T-cell (primary cell): ENCODE measurements at regions not wholly inside any gene's neighbourhood (a gene's known extent, or its start where the extent isn't known, plus 50 kb on each side); places are given as distances from the start of the nearest gene placed in this dataset.

ENCODE experiments used
- ATAC-seq, 4 experiments: fragments of 200-7000 bp in 3 of 4; fragments of 150-1000 bp in 1 of 4; cut with Tn5 transposase; replicated peaks in 1 of 4; 1 replicate in 3 of 4; 2 replicates in 1 of 4; pipeline ENCODE4 v1.10.0; 2021; ENCODE audit warnings: moderate library complexity in 3 of 4, mild to moderate bottlenecking in 2 of 4, moderate number of reproducible peaks in 1 of 4
- CTCF ChIA-PET, 2 donors: fragments of 300-600 bp; sonication (Branson Sonifier 250); formaldehyde crosslinking; loops; one replicate each; lab custom pipeline; 2022; ENCODE audit warnings: antibody characterized with exemption in 2 of 2; lab: Charles Lee
- POLR2A ChIA-PET, 2 donors: fragments of 300-600 bp; sonication (Branson Sonifier 250); formaldehyde crosslinking; loops; one replicate each; lab custom pipeline; 2022; ENCODE audit warnings: antibody characterized with exemption in 2 of 2; lab: Charles Lee
- DNase-seq, 35 experiments: peaks; one replicate each; pipeline versions ENCODE4 v3.0.0 to v3.0.0-alpha.2; 2013 to 2023
- H3K27ac ChIP-seq: one replicate; pipeline ENCODE4 v1.5.1; 2013; ENCODE audit warnings: low read length
- H3K27me3 ChIP-seq, 2 experiments: replicated peaks in 1 of 2; 1 replicate in 1 of 2; 2 replicates in 1 of 2; pipeline versions ENCODE4 v1.6.1 to v1.7.0; 2013; ENCODE audit warnings: low read length in 1 of 2, mixed read lengths in 1 of 2; ENCODE audit not compliant: control insufficient read depth in 2 of 2, insufficient read depth in 2 of 2; ENCODE audit errors: extremely low read depth in 1 of 2
- H3K36me3 ChIP-seq, 2 donors: 1 replicate in 1 of 2; 2 replicates in 1 of 2; pipeline versions ENCODE4 v1.6.1 to v1.7.0; 2013; ENCODE audit warnings: low read length in 1 of 2; ENCODE audit not compliant: control insufficient read depth in 2 of 2, insufficient read depth in 1 of 2; ENCODE audit errors: extremely low read depth in 1 of 2
- H3K4me1 ChIP-seq, 2 experiments: 1 replicate in 1 of 2; 2 replicates in 1 of 2; pipeline versions ENCODE4 v1.6.1 to v1.7.0; 2013; ENCODE audit warnings: low read length in 2 of 2, mixed read lengths in 1 of 2; ENCODE audit not compliant: insufficient read depth in 2 of 2, control insufficient read depth in 1 of 2; ENCODE audit errors: extremely low read depth in 1 of 2
- H3K4me3 ChIP-seq, 2 donors: 1 replicate in 1 of 2; 2 replicates in 1 of 2; pipeline versions ENCODE4 v1.5.1 to v1.7.0; 2013; ENCODE audit warnings: mild to moderate bottlenecking in 2 of 2, low read length in 1 of 2, moderate library complexity in 1 of 2; ENCODE audit not compliant: control insufficient read depth in 1 of 2; ENCODE audit errors: extremely low read depth in 1 of 2
- H3K9me3 ChIP-seq: 2 replicates; pipeline ENCODE4 v1.7.0; 2013
- H3K27ac Mint-ChIP-seq, 2 donors: one replicate each; pipeline ENCODE4 v1.8.0; 2020 to 2021; ENCODE audit warnings: mild to moderate bottlenecking in 2 of 2, mixed read lengths in 2 of 2
- H3K27me3 Mint-ChIP-seq, 2 donors: one replicate each; pipeline ENCODE4 v1.8.0; 2021 to 2022; ENCODE audit warnings: mixed read lengths in 2 of 2
- H3K36me3 Mint-ChIP-seq: one replicate; pipeline ENCODE4 v1.8.0; 2021; ENCODE audit warnings: mixed read lengths
- H3K4me1 Mint-ChIP-seq, 3 donors: one replicate each; pipeline ENCODE4 v1.8.0; 2020 to 2022; ENCODE audit warnings: mixed read lengths in 3 of 3, mild to moderate bottlenecking in 1 of 3
- H3K4me3 Mint-ChIP-seq, 3 donors: one replicate each; pipeline ENCODE4 v1.8.0; 2020 to 2022; ENCODE audit warnings: mild to moderate bottlenecking in 3 of 3, mixed read lengths in 3 of 3, moderate library complexity in 3 of 3
- H3K9me3 Mint-ChIP-seq, 3 donors: one replicate each; pipeline ENCODE4 v1.8.0; 2020 to 2022; ENCODE audit warnings: mixed read lengths in 3 of 3
- WGBS: methylation state at CpG from one replicate; pipeline ENCODE4 v1.1.5; 2013; ENCODE audit warnings: missing lambda C conversion rate; ENCODE audit not compliant: insufficient coverage; 5-methylcytosine and 5-hydroxymethylcytosine counted together

GRCh38 chr14:65854215-65854614, 441.7 kb downstream of the FUT8 start:
- POLR2A ChIA-PET, result no interaction called here
- CTCF ChIA-PET, result interaction anchor here in 1 of 2 donors (1.3 kb wide), 1 partner anchor 10 kb away, joined by 3 read pairs; no protein-coding TSS in a partner anchor
- Mint-ChIP-seq H3K27ac (no peak overlapping the region), H3K4me1 (peaks cover 40 to 48% (median 45%) of the 10 kb centered on the region in 3 donors), H3K9me3 (peaks cover 0 to 8% (median 3%) of the 10 kb centered on the region in 3 donors), H3K27me3 (no peaks in the 10 kb centered on the region), H3K4me3 (no peak overlapping the region), H3K36me3 (peaks cover 5% of the 10 kb centered on the region)
- no peaks in the 10 kb centered on the region for H3K27me3 ChIP-seq
- no peak overlapping the region for H3K4me3 ChIP-seq
- ATAC-seq (no peak), DNase-seq (no peak)
- WGBS, result 88% methylated on average over 3 of the region's 6 CpGs
- H3K27ac ChIP-seq, result no peak overlapping the region
- H3K4me1 ChIP-seq, result peaks cover 24 to 35% of the 10 kb centered on the region in 2 experiments
- H3K9me3 ChIP-seq, result no peaks in the 10 kb centered on the region
- no peaks in the 10 kb centered on the region for H3K36me3 ChIP-seq

- Mint-ChIP-seq H3K4me1 (peaks cover 65 to 71% (median 67%) of the 10 kb centered on the region in 3 donors), H3K27ac (peak overlapping the region; percentile 55 to 77), H3K9me3 (peaks cover 0 to 2% (median 0%) of the 10 kb centered on the region in 3 donors), H3K36me3 (no peaks in the 10 kb centered on the region), H3K4me3 (peak overlapping the region in 1 of 3 donors; percentile 52), H3K27me3 (no peaks in the 10 kb centered on the region)
- DNase-seq (peak in 21 of 35 experiments; percentile 8 to 57 (median 30)), ATAC-seq (peak; percentile 84 to 91 (median 90))
- ChIA-PET CTCF (interaction anchor here in 1 of 2 donors (1.0 to 1.2 kb wide), 2 partner anchors 14 to 36 kb away, joined by 3 to 6 read pairs; no protein-coding TSS in a partner anchor), POLR2A (interaction anchor here in 1 of 2 donors (1.9 kb wide), 1 partner anchor 14 kb away, joined by 8 read pairs; no protein-coding TSS in a partner anchor)
- no peaks in the 10 kb centered on the region for H3K9me3 ChIP-seq
- H3K36me3 ChIP-seq, result no peaks in the 10 kb centered on the region
- peaks cover 45 to 48% of the 10 kb centered on the region in 2 experiments for H3K4me1 ChIP-seq
- 13% methylated on average over 3 of the region's 5 CpGs for WGBS
- H3K4me3 ChIP-seq, result no peak overlapping the region
- H3K27ac ChIP-seq, result peak overlapping the region; percentile 22
- H3K27me3 ChIP-seq, result no peaks in the 10 kb centered on the region
Observed at GRCh38 chr14:65860956-65861611, 448.6 kb downstream of the FUT8 start.

GRCh38 chr14:65864549-65864948, 452.0 kb downstream of the FUT8 start:
- Histone ChIP-seq H3K9me3 (no peaks in the 10 kb centered on the region), H3K4me1 (peaks cover 48 to 52% of the 10 kb centered on the region in 2 experiments), H3K27me3 (no peaks in the 10 kb centered on the region), H3K4me3 (no peak overlapping the region), H3K36me3 (no peaks in the 10 kb centered on the region), H3K27ac (peak overlapping the region; percentile 36)
- POLR2A ChIA-PET, result interaction anchor here in 1 of 2 donors (0.6 kb wide), 1 partner anchor 454 kb away, joined by 9 read pairs; no protein-coding TSS in a partner anchor
- Mint-ChIP-seq H3K36me3 (no peaks in the 10 kb centered on the region), H3K27ac (peak overlapping the region; percentile 8 to 40), H3K9me3 (no peaks in the 10 kb centered on the region), H3K4me1 (peaks cover 64 to 66% (median 64%) of the 10 kb centered on the region in 3 donors), H3K4me3 (peak overlapping the region in 1 of 3 donors; percentile 49), H3K27me3 (no peaks in the 10 kb centered on the region)
- CTCF ChIA-PET, result interaction anchor here (0.5 to 1.1 kb wide), 5 partner anchors 11 to 1478 kb away, joined by 3 to 8 read pairs (median 3); no protein-coding TSS in a partner anchor
- WGBS, result no CpG with 5 or more reads among the region's 4 CpGs
- DNase-seq (no peak), ATAC-seq (peak in 3 of 4 experiments; percentile 17 to 41 (median 34))

GRCh38 chr14:65864984-65865383, 452.5 kb downstream of the FUT8 start:
- Histone ChIP-seq H3K27me3 (no peaks in the 10 kb centered on the region), H3K9me3 (no peaks in the 10 kb centered on the region), H3K36me3 (no peaks in the 10 kb centered on the region), H3K27ac (no peak overlapping the region), H3K4me1 (peaks cover 47 to 52% of the 10 kb centered on the region in 2 experiments), H3K4me3 (peak overlapping the region in 1 of 2 donors; percentile 7)
- Mint-ChIP-seq H3K9me3 (no peaks in the 10 kb centered on the region), H3K27ac (peak overlapping the region; percentile 8 to 80), H3K4me3 (peak overlapping the region in 1 of 3 donors; percentile 49), H3K27me3 (no peaks in the 10 kb centered on the region), H3K4me1 (peaks cover 59 to 65% (median 63%) of the 10 kb centered on the region in 3 donors), H3K36me3 (no peaks in the 10 kb centered on the region)
- ChIA-PET CTCF (interaction anchor here (0.6 to 1.1 kb wide), 4 partner anchors 11 to 435 kb away, joined by 3 to 8 read pairs (median 4); no protein-coding TSS in a partner anchor), POLR2A (interaction anchor here in 1 of 2 donors (0.6 kb wide), 1 partner anchor 454 kb away, joined by 9 read pairs; no protein-coding TSS in a partner anchor)
- WGBS, result no CpG with 5 or more reads among the region's 3 CpGs
- DNase-seq (no peak), ATAC-seq (no peak)

- H3K4me1 ChIP-seq, result peaks cover 33 to 40% of the 10 kb centered on the region in 2 experiments
- no peak overlapping the region for H3K27ac Mint-ChIP-seq
- DNase-seq (no peak), ATAC-seq (no peak)
- H3K4me3 Mint-ChIP-seq, result no peak overlapping the region
- no peaks in the 10 kb centered on the region for H3K27me3 ChIP-seq
- H3K36me3 Mint-ChIP-seq, result no peaks in the 10 kb centered on the region
- H3K36me3 ChIP-seq, result no peaks in the 10 kb centered on the region
- H3K4me3 ChIP-seq, result no peak overlapping the region
- CTCF ChIA-PET, result interaction anchor here in 1 of 2 donors (0.6 kb wide), 1 partner anchor 697 kb away, joined by 7 read pairs; no protein-coding TSS in a partner anchor
- POLR2A ChIA-PET, result interaction anchor here in 1 of 2 donors (0.7 kb wide), 1 partner anchor 11 kb away, joined by 3 read pairs; no protein-coding TSS in a partner anchor
- peaks cover 45 to 50% (median 48%) of the 10 kb centered on the region in 3 donors for H3K4me1 Mint-ChIP-seq
- H3K27me3 Mint-ChIP-seq, result no peaks in the 10 kb centered on the region
- H3K27ac ChIP-seq, result no peak overlapping the region
- WGBS, result 83% methylated on average over 2 of the region's 3 CpGs
- no peaks in the 10 kb centered on the region for H3K9me3 ChIP-seq
- H3K9me3 Mint-ChIP-seq, result no peaks in the 10 kb centered on the region
Observed at GRCh38 chr14:65866448-65866847, 453.9 kb downstream of the FUT8 start.

GRCh38 chr14:65866886-65867285, 454.4 kb downstream of the FUT8 start:
- Histone ChIP-seq H3K27me3 (no peaks in the 10 kb centered on the region), H3K27ac (no peak overlapping the region), H3K36me3 (no peaks in the 10 kb centered on the region), H3K9me3 (no peaks in the 10 kb centered on the region), H3K4me3 (no peak overlapping the region), H3K4me1 (peaks cover 28 to 37% of the 10 kb centered on the region in 2 experiments)
- Mint-ChIP-seq H3K27ac (no peak overlapping the region), H3K4me3 (no peak overlapping the region), H3K27me3 (no peaks in the 10 kb centered on the region), H3K4me1 (peaks cover 40 to 46% (median 46%) of the 10 kb centered on the region in 3 donors), H3K36me3 (no peaks in the 10 kb centered on the region), H3K9me3 (no peaks in the 10 kb centered on the region)
- no peak for ATAC-seq
- POLR2A ChIA-PET, result interaction anchor here in 1 of 2 donors (0.7 kb wide), 1 partner anchor 11 kb away, joined by 3 read pairs; no protein-coding TSS in a partner anchor
- WGBS, result no CpG with 5 or more reads among the region's 4 CpGs
- CTCF ChIA-PET, result interaction anchor here in 1 of 2 donors (0.6 kb wide), 1 partner anchor 697 kb away, joined by 7 read pairs; no protein-coding TSS in a partner anchor
- no peak for DNase-seq
